Mucosa of gallbladder (tissue), 1 donor: ENCODE measurements at regions not wholly inside any gene's neighbourhood (a gene's known extent, or its start where the extent isn't known, plus 50 kb on each side); places are given as distances from the start of the nearest gene placed in this dataset.
"Not testable (repeated sequence)": the region's sequence is repeated elsewhere in the genome, so short reads cannot be mapped to it uniquely, and the experiment has no call there.

Experiments used
- DNase-seq: peaks from one replicate; pipeline ENCODE4 v3.0.0-alpha.2; 2020; ENCODE audit warnings: low spot score
- donor health status: DM: no; HTN: no; CAD: no.

DNA sequence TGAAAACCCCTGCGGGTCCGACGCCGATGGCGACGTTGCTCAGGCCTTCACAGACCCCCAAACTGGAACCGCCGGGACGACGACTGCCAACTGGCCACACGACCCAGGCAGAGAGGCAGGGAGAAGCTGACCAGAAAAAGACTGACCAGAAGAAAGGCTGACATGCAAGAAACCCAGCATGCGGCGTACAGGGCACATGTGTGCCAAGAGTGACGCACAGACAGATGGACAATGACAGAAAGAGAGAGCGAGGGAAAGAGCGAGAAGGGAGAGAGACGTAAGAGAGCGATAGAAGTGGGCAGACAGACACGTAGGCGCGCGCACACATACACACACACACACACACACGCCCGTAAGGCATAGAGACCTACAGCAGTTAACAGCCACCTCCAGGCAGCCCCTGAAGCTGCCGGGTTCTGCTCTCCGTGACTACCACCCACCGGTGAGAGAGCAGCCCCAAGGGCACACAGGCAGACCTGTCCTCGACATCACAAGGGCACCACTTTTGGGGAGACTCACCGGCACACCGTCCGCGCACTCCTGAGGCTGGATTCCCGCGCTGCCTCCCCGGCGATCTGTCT lies 67.2 kb upstream of the ZNF527 start:
- no peak for DNase-seq

DNA sequence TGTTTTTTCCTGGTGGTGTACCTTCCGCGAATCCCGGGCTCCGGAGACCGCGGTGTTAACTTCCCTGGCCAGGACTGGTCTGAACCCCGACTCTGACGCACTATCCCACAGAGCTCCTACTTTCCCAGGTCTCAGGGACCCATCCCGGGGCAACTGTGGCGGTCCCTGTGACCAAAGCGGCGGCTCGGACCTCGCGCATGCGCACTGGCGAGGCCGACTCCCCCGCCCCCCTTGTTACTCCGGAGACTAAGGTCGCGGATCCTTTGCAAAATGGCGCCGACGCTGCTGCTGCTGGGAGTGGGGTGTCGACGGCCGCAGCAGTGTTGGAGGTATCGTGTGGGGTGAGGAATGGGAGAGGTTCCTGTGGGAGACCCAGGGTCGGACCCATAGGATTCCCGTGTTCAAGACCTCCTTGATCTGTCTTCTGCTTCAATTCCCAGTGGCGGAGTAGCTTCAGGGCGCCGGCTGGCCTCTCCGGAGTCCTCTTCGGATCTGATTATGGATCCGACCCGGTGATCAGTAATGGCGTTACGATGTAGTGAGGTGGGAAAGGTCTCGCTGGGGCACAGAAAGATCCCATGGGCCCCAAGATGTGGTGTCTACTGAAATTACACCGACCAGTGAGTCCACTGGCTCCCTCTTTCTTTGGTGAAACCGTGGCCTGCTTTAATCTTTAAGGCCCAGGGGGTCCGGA lies 66.6 kb upstream of the ZNF527 start:
- no peak for DNase-seq

DNA sequence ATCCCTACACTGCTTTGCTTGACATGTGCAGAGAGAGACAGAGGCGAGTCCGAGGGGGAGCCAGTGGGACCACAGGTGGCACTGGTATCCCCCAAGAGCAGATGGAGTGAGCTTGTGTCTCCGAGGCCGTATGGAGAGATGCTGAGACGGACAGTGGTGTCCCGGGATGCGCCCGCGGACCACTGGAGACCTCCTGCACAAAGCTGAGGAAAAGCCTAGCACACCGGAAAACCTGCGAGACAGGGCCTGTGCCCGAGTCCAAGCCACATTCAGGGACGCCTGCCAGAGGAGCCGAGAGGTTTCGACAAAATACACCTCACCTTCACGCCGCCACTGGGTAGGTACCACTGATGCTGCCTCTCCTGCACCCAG lies 66.0 kb upstream of the ZNF527 start:
- no peak for DNase-seq

DNA sequence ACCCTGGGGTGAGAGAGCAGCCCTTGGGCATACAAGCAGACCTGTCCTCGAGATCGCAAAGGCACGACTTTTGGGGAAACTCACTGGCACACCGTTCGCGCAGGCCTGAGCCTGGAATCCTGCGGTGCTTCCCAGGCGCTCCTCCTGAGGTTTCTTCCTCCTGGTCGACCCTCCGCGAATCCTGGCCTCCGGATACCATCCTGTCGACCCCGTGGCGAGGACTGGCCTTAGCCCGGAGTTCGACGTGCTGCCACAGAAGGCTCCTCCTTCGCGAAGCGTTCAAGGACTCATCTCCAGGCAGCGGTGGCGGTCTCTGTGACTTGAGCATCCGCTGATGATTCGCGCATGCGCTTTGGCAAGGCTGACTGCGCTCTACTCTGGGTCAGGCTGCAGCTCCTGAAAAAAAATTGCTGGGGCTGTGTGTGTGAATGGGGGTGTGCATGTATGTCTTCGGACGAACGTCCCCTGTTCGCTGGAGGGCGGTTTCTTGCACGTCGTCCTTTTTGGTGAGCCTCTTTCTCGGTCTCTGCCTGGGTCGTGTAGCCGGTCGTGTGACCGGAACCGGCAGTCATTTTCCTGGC lies 64.4 kb upstream of the ZNF527 start:
- no peak for DNase-seq

DNA sequence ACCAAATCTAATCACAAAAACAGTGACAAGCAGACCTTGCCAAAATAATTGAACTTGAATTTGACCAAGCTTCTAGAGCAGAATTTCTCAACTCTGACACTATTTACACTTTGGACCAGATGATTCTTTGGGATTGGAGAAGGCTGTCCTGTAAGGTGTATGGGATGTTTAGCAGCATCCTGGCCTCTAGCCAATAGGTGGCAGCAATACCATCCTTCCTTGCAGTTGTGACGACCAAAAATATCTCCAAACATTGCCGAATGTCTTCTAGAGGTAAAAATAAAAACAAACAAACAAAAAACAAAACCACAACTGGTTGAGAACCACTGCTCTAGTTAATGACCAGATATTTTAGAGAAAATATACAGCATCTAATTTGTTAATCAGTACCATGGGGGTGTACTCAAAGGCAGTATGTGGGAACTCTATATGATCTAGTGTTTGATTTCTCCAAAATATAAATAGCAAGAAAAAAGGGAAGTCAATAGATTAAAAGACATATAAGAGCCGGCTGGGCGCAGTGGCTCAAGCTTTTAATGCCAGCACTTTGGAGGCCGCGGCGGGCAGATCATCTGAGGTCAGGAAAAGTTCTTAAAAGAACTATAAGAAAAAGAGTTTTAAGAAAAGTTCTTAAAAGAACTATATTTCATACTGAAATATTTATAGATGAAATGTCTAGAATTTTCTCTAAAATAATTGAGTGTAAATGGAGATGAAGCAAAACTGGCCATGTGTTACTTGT lies 60.9 kb upstream of the ZNF527 start:
- no peak for DNase-seq

DNA sequence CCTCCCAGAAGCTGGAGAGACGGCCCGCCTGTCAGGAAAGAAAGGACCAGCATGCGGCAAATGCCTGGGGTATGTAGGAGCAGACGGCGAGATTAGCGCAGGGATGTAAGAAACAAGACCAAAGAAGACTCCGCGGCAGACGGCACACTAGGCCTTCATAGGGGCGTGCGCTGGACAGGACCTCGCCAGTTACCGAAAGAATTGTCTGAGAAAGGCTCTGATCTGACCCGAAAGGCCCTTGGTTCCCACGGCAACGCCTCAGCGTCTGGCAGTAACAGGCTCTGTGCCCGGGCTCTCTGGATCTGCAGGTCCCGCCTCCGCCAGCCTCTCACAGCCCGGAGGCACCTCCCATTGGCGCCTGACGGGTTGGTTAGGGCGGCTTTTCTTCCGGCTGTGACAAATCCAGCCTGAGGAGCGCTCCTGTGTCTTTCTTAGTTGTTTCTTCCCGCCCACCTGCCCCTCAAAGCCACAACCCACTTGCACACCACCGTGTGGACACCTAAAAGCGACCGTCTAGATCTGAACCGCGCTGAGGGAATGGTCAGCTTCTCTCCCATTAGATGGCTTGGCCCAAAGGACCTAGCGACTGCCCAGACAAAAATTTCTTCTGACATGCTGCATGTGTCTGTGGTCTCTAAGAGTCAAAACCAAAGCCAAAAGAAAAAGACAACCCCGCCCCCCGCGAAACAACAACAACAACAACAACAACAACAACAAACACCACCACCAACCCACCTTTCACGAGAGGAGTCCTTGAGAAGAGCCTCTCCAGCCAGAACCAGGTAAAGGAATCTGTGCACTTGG lies 58.2 kb upstream of the ZNF527 start:
- peak; percentile 71 for DNase-seq

DNA sequence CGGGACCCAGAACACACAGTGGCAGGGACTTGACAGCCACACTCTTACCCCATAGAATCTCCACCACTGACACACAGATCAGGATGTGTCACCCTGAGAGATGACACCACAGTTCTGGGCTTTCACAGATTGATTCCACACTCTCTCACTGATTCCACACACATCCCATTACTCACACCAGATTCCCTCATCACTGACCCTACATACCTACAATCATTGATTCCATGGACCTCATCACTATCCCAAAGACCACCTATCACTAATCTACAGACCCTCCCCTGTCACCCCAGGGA lies 57.6 kb upstream of the ZNF527 start:
- DNase-seq = no peak

DNA sequence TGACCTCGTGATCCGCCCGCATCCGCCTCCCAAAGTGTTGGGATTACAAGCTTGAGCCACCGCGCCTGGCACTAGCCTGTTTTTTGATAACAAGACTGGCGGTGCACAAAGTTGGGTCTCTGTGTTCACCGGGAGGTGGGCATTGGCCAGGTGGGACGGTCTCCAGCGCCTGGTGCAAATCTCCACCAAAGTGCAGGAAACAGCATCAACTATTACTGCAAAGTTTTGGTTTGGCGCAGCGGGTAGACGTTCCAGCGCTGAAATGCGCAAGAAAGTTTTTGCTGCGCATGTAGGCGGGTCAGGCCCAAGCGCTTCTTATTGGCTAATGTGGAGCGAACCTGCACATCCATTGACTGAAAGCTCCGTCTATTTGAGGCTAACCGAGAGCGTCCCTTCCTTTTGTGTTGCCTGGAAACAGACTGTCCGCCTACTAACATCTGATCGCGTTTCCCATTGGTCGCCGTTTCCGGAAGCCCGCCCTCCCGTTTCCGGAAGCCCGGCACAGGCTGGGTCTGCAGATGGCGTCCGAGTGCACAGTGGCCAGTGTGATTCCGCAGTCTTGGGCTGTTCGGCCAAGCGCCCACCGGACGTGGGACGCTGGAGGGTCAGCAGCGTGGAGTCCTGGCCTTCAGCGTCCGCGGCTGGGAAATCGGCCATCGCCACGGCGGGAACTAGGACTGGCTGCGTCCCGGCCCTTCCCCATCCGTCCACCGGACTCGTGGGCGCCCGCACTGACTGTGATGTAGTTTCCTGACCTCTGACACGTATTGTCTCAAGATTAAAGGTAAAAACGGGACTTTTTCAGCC lies 53.3 kb upstream of the ZNF527 start:
- DNase-seq = peak; percentile 97

DNA sequence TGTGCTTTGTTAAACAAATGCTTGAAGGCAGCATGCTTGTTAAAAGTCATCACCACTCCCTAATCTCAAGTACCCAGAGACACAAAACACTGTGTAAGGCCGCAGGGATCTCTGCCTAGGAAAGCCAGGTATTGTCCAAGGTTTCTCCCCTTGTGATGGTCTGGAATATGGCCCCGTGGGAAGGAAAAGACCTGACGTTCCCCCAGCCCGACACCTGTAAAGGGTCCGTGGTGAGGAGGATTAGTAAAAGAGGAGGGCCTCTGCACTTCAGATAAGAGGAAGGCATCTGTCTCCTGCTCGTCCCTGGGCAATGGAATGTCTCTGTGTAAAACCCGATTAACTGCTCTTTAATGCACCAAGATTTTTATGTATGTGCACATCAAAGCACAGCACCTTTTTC lies 49.9 kb upstream of the ZNF527 start:
- not testable (repeated sequence) for DNase-seq
